H9 (cell line): ENCODE measurements at regions not wholly inside any gene's neighbourhood (a gene's known extent, or its start where the extent isn't known, plus 50 kb on each side); places are given as distances from the start of the nearest gene placed in this dataset.

Experiments
- DNase-seq: peaks from one replicate; pipeline ENCODE4 v3.0.0-alpha.2; 2017
- H2AFZ ChIP-seq: one replicate; pipeline ENCODE4 v1.6.1; 2013; ENCODE audit warnings: mild to moderate bottlenecking, low read length, control low read depth, moderate library complexity
- H2AK5ac ChIP-seq: 2 replicates; pipeline ENCODE4 v1.6.1; 2013; ENCODE audit warnings: low read length, control low read depth, mixed read lengths; ENCODE audit not compliant: insufficient read length
- H2BK120ac ChIP-seq: one replicate; pipeline ENCODE4 v1.6.1; 2013; ENCODE audit warnings: low read depth, mild to moderate bottlenecking, low read length, control low read depth, inconsistent platforms; ENCODE audit not compliant: poor library complexity, severe bottlenecking
- H2BK12ac ChIP-seq: 2 replicates; pipeline ENCODE4 v1.6.1; 2013; ENCODE audit warnings: low read length, control low read depth, mixed read lengths, low read depth; ENCODE audit not compliant: insufficient read length
- H2BK15ac ChIP-seq: 2 replicates; pipeline ENCODE4 v1.6.1; 2013; ENCODE audit warnings: low read depth, low read length, control low read depth
- H2BK20ac ChIP-seq: one replicate; pipeline ENCODE4 v1.6.1; 2013; ENCODE audit warnings: low read depth, mild to moderate bottlenecking, low read length, control low read depth, inconsistent platforms; ENCODE audit not compliant: poor library complexity, severe bottlenecking
- H2BK5ac ChIP-seq: 2 replicates; pipeline ENCODE4 v1.6.1; 2013; ENCODE audit warnings: low read length, control low read depth, mixed read lengths; ENCODE audit not compliant: insufficient read length
- H3K14ac ChIP-seq: 2 replicates; pipeline ENCODE4 v1.6.1; 2013; ENCODE audit warnings: low read length, control low read depth; ENCODE audit not compliant: insufficient read depth
- H3K18ac ChIP-seq: 2 replicates; pipeline ENCODE4 v1.6.1; 2013; ENCODE audit warnings: low read depth, mild to moderate bottlenecking, mixed read lengths, low read length, control low read depth; ENCODE audit not compliant: insufficient read length
- H3K23ac ChIP-seq: 2 replicates; pipeline ENCODE4 v1.6.1; 2013; ENCODE audit warnings: low read length, control low read depth, mixed read lengths, low read depth; ENCODE audit not compliant: insufficient read length
- H3K23me2 ChIP-seq: 2 replicates; pipeline ENCODE4 v1.6.1; 2013; ENCODE audit warnings: low read depth, mild to moderate bottlenecking, mixed read lengths, low read length, control low read depth; ENCODE audit not compliant: insufficient read length, poor library complexity, severe bottlenecking
- H3K27ac ChIP-seq: 2 replicates; pipeline ENCODE4 v1.5.1; 2013; ENCODE audit warnings: low read length, control low read depth, mixed read lengths, low read depth; ENCODE audit not compliant: insufficient read length
- H3K27me3 ChIP-seq: 2 replicates; pipeline ENCODE4 v1.6.1; 2013; ENCODE audit warnings: low read length, control low read depth, inconsistent platforms; ENCODE audit not compliant: insufficient read depth
- H3K4ac ChIP-seq: 2 replicates; pipeline ENCODE4 v1.6.1; 2013; ENCODE audit warnings: low read depth, mild to moderate bottlenecking, control low read depth, inconsistent platforms, low read length, moderate library complexity
- H3K4me1 ChIP-seq: 2 replicates; pipeline ENCODE4 v1.6.1; 2013; ENCODE audit warnings: low read length, control low read depth, inconsistent platforms; ENCODE audit not compliant: insufficient read depth
- H3K4me2 ChIP-seq: 2 replicates; pipeline ENCODE4 v1.6.1; 2013; ENCODE audit warnings: low read length, control low read depth, mixed read lengths; ENCODE audit not compliant: insufficient read length, insufficient read depth
- H3K56ac ChIP-seq: 2 replicates; pipeline ENCODE4 v1.6.1; 2013; ENCODE audit warnings: low read depth, mild to moderate bottlenecking, mixed read lengths, low read length, control low read depth; ENCODE audit not compliant: insufficient read length
- H3K79me1 ChIP-seq: 2 replicates; pipeline ENCODE4 v1.6.1; 2013; ENCODE audit warnings: low read depth, mild to moderate bottlenecking, moderate library complexity, low read length, control low read depth, inconsistent platforms; ENCODE audit not compliant: insufficient read depth, poor library complexity, severe bottlenecking
- H3K79me2 ChIP-seq: 2 replicates; pipeline ENCODE4 v1.6.1; 2013; ENCODE audit warnings: low read length, control low read depth, inconsistent platforms; ENCODE audit not compliant: insufficient read depth
- H3K9ac ChIP-seq: 2 replicates; pipeline ENCODE4 v1.6.1; 2013; ENCODE audit warnings: low read length, control low read depth, mixed read lengths; ENCODE audit not compliant: insufficient read length; ENCODE audit errors: extremely low read depth
- H3K9me3 ChIP-seq: one replicate; pipeline ENCODE4 v1.6.1; 2013; ENCODE audit warnings: low read depth, low read length, inconsistent platforms; ENCODE audit not compliant: control insufficient read depth
- H3T11ph ChIP-seq: one replicate; pipeline ENCODE4 v1.6.1; 2013; ENCODE audit warnings: mild to moderate bottlenecking, low read length, control low read depth, inconsistent platforms
- H4K20me1 ChIP-seq: one replicate; pipeline ENCODE4 v1.6.1; 2013; ENCODE audit not compliant: control insufficient read depth, insufficient read length, insufficient read depth
- H4K5ac ChIP-seq: 2 replicates; pipeline ENCODE4 v1.6.1; 2013; ENCODE audit warnings: low read depth, mild to moderate bottlenecking, mixed read lengths, low read length, control low read depth; ENCODE audit not compliant: insufficient read length
- H4K8ac ChIP-seq: replicated peaks from 2 replicates; pipeline ENCODE4 v1.6.1; 2013; ENCODE audit warnings: low read length, control low read depth, mixed read lengths, low read depth; ENCODE audit not compliant: insufficient read length
- H4K91ac ChIP-seq: 2 replicates; pipeline ENCODE4 v1.6.1; 2013; ENCODE audit warnings: low read depth, mild to moderate bottlenecking, moderate library complexity, mixed read lengths, low read length, control low read depth; ENCODE audit not compliant: insufficient read length
- H3K27ac Mint-ChIP-seq, 3 experiments: 2 replicates in 2 of 3; 3 replicates in 1 of 3; pipeline ENCODE4 v1.8.0; 2020 to 2021; ENCODE audit warnings: mixed read lengths in 3 of 3, mild to moderate bottlenecking in 1 of 3, moderate library complexity in 1 of 3
- H3K27me3 Mint-ChIP-seq: 2 replicates; pipeline ENCODE4 v1.8.0; 2021; ENCODE audit warnings: low read depth, mild to moderate bottlenecking, moderate library complexity, mixed read lengths
- H3K36me3 Mint-ChIP-seq, 3 experiments: 2 replicates in 2 of 3; 3 replicates in 1 of 3; pipeline ENCODE4 v1.8.0; 2020 to 2021; ENCODE audit warnings: low read depth in 3 of 3, mixed read lengths in 3 of 3; ENCODE audit not compliant: insufficient read depth in 1 of 3
- H3K4me1 Mint-ChIP-seq, 2 experiments: 2 replicates each; pipeline ENCODE4 v1.8.0; 2020; ENCODE audit warnings: mixed read lengths in 2 of 2
- H3K4me3 Mint-ChIP-seq, 2 experiments: 2 replicates in 1 of 2; 3 replicates in 1 of 2; pipeline ENCODE4 v1.8.0; 2020 to 2021; ENCODE audit warnings: mild to moderate bottlenecking in 2 of 2, mixed read lengths in 2 of 2, moderate library complexity in 1 of 2
- H3K9me3 Mint-ChIP-seq, 2 experiments: 2 replicates in 1 of 2; 3 replicates in 1 of 2; pipeline ENCODE4 v1.8.0; 2020; ENCODE audit warnings: mild to moderate bottlenecking in 2 of 2, mixed read lengths in 2 of 2, moderate library complexity in 1 of 2
- TF ChIP-seq, protein P1 (sequence below): fragments of 200-600 bp; sonication (generic); conservative IDR thresholded peaks from 3 replicates; pipeline ENCODE4 v1.8.0; 2021; ENCODE audit warnings: antibody characterized with exemption, mild to moderate bottlenecking

DNA sequence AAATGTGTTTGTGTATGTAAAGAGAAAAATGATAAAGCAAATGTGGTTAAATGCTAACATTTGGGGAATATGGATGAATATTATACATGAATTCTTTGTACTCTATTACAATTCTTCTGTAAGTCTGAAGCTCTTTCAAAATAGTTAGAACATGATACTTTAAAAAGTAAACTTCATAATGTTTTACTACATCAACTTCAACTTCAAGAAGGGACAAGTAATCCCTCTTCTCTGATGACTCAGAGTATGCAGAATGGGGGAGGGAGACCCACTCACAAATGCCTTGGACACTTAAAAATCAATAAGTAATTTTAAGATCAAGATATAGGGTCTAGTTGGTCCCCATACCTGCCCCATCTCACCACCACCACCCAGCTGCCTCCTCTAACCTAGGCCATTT, 162.4 kb downstream of the ESM1 start:
- no peaks in the 10 kb centered on the region for H3K27me3 ChIP-seq
- H2BK20ac ChIP-seq, result no peak overlapping the region
- no peaks in the 10 kb centered on the region for H3K79me1 ChIP-seq
- no peak overlapping the region for H2AK5ac ChIP-seq
- no peak overlapping the region for H3K9ac ChIP-seq
- no peaks in the 10 kb centered on the region for H3K27me3 Mint-ChIP-seq
- no peak overlapping the region for H3K18ac ChIP-seq
- no peak overlapping the region for H3K4me3 Mint-ChIP-seq
- no peaks in the 10 kb centered on the region; a peak in 2 of 5 replicates for H3K9me3 Mint-ChIP-seq
- peaks cover 2% of the 10 kb centered on the region; the same call in 1 of the 2 replicates for H3K4me1 ChIP-seq
- H4K91ac ChIP-seq, result no peak overlapping the region
- no peak overlapping the region for H2BK120ac ChIP-seq
- no peak for DNase-seq
- H3K14ac ChIP-seq, result no peak overlapping the region
- H2BK12ac ChIP-seq, result no peak overlapping the region
- no peak overlapping the region for H2BK5ac ChIP-seq
- H3K9me3 ChIP-seq, result no peaks in the 10 kb centered on the region
- H3K23me2 ChIP-seq, result no peaks in the 10 kb centered on the region
- H3K4me1 Mint-ChIP-seq, result peaks cover 6% of the 10 kb centered on the region in 2 experiments; a peak in 3 of 4 replicates
- no peaks in the 10 kb centered on the region; a peak in 2 of 7 replicates for H3K36me3 Mint-ChIP-seq
- no peak overlapping the region for H3K27ac Mint-ChIP-seq
- no peak overlapping the region for H3K23ac ChIP-seq
- H3K4me2 ChIP-seq, result no peak overlapping the region
- no peak overlapping the region for H4K5ac ChIP-seq
- H2AFZ ChIP-seq, result no peak overlapping the region
- H3K79me2 ChIP-seq, result no peaks in the 10 kb centered on the region
- TF ChIP-seq, protein P1, sequence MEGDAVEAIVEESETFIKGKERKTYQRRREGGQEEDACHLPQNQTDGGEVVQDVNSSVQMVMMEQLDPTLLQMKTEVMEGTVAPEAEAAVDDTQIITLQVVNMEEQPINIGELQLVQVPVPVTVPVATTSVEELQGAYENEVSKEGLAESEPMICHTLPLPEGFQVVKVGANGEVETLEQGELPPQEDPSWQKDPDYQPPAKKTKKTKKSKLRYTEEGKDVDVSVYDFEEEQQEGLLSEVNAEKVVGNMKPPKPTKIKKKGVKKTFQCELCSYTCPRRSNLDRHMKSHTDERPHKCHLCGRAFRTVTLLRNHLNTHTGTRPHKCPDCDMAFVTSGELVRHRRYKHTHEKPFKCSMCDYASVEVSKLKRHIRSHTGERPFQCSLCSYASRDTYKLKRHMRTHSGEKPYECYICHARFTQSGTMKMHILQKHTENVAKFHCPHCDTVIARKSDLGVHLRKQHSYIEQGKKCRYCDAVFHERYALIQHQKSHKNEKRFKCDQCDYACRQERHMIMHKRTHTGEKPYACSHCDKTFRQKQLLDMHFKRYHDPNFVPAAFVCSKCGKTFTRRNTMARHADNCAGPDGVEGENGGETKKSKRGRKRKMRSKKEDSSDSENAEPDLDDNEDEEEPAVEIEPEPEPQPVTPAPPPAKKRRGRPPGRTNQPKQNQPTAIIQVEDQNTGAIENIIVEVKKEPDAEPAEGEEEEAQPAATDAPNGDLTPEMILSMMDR, result no peak
- no peak overlapping the region for H4K8ac ChIP-seq
- H4K20me1 ChIP-seq, result no peaks in the 10 kb centered on the region
- no peak overlapping the region for H3K4ac ChIP-seq
- H3T11ph ChIP-seq, result no peak overlapping the region
- no peak overlapping the region for H3K27ac ChIP-seq
- H2BK15ac ChIP-seq, result no peak overlapping the region
- no peak overlapping the region for H3K56ac ChIP-seq
